Nephron progenitor cell (in vitro differentiated cells): ENCODE measurements at regions not wholly inside any gene's neighbourhood (a gene's known extent, or its start where the extent isn't known, plus 50 kb on each side); places are given as distances from the start of the nearest gene placed in this dataset.

ENCODE experiments used
- DNase-seq: peaks from one replicate; pipeline ENCODE4 v3.0.0; 2021
- H3K27ac Mint-ChIP-seq: 2 replicates; pipeline ENCODE4 v1.8.0; 2021; ENCODE audit warnings: mild to moderate bottlenecking, moderate library complexity, mixed read lengths
- H3K27me3 Mint-ChIP-seq: 2 replicates; pipeline ENCODE4 v1.8.0; 2021; ENCODE audit warnings: mild to moderate bottlenecking, low read depth, mixed read lengths; ENCODE audit not compliant: poor library complexity
- H3K36me3 Mint-ChIP-seq: 2 replicates; pipeline ENCODE4 v1.8.0; 2021; ENCODE audit warnings: low read depth, mixed read lengths
- H3K4me1 Mint-ChIP-seq: 2 replicates; pipeline ENCODE4 v1.8.0; 2021; ENCODE audit warnings: mixed read lengths
- H3K4me3 Mint-ChIP-seq: 2 replicates; pipeline ENCODE4 v1.8.0; 2021; ENCODE audit warnings: mild to moderate bottlenecking, moderate library complexity, mixed read lengths
- H3K9me3 Mint-ChIP-seq: 2 replicates; pipeline ENCODE4 v1.8.0; 2021; ENCODE audit warnings: mild to moderate bottlenecking, moderate library complexity, mixed read lengths
- TF ChIP-seq, protein P1 (sequence below): fragments of 200-600 bp; sonication (generic); IDR thresholded peaks from 2 replicates; pipeline ENCODE4 v1.5.0; 2021; ENCODE audit warnings: antibody characterized with exemption

DNA sequence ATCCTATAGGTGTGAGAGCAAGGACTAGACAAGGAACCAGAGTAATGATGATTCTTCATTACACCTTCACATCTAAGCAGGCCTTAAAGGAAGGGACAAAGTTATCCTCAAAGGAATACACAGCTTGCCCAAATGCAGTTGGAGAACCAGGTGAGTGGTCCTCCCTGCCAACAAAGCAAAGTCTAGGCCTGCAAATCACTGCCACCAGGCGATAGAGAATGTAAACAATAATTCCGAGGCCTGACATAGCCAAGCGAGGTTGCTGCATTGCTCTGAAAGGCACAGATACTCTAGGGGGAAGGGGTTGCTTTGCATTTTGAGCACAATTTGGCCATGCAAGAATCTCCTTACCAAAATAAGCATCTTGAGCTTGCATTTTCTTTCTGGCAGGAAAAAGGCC, 178.2 kb upstream of the FAT1 start:
- H3K27me3 Mint-ChIP-seq, result no peaks in the 10 kb centered on the region
- no peak overlapping the region for H3K27ac Mint-ChIP-seq
- DNase-seq, result no peak
- peaks cover 18% of the 10 kb centered on the region for H3K4me1 Mint-ChIP-seq
- TF ChIP-seq, protein P1, sequence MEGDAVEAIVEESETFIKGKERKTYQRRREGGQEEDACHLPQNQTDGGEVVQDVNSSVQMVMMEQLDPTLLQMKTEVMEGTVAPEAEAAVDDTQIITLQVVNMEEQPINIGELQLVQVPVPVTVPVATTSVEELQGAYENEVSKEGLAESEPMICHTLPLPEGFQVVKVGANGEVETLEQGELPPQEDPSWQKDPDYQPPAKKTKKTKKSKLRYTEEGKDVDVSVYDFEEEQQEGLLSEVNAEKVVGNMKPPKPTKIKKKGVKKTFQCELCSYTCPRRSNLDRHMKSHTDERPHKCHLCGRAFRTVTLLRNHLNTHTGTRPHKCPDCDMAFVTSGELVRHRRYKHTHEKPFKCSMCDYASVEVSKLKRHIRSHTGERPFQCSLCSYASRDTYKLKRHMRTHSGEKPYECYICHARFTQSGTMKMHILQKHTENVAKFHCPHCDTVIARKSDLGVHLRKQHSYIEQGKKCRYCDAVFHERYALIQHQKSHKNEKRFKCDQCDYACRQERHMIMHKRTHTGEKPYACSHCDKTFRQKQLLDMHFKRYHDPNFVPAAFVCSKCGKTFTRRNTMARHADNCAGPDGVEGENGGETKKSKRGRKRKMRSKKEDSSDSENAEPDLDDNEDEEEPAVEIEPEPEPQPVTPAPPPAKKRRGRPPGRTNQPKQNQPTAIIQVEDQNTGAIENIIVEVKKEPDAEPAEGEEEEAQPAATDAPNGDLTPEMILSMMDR, result no peak
- no peaks in the 10 kb centered on the region for H3K36me3 Mint-ChIP-seq
- H3K4me3 Mint-ChIP-seq, result no peak overlapping the region
- peaks cover 4% of the 10 kb centered on the region for H3K9me3 Mint-ChIP-seq

DNA sequence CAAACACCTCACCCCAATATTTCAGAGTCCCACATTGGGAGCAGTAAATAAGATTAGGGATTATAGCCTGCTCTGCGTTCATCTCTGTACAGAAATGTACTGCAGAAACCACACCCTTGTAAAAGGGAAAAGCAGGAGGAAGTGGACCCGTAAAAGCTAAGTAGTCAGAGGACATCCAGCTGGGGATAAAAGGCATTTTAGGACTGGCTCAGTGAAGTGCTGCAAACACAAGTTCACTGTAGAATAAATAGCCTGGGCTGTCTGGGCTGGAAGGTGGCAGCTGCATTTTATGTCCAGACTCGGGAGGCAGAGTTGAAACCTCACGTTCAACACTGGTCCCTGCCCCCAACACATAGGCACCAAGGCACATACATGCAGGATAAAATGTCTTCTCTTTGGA, 178.7 kb upstream of the FAT1 start:
- H3K9me3 Mint-ChIP-seq, result peaks cover 4% of the 10 kb centered on the region

DNA sequence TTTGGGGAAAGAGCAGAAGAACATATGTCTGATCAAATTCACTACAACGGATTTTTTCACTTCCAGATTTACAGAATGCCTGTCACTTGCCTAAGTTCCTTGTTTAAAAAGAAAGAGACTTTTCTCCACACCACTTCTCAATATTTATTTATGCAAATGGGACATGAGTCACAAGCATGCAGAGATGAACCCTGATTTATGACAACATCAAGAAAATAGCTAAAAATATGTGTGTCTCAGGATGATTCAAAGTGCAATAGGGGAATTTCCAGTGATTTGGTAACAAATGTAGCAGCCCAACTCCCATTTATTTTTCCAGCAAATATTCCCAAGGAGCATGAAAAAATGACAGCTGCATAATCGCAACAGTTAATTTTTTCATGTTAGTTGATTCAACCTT, 180.4 kb upstream of the FAT1 start:
- Mint-ChIP-seq H3K9me3 (peaks cover 9% of the 10 kb centered on the region), H3K4me1 (peaks cover 18% of the 10 kb centered on the region)

More for the DNA sequence above, 178.7 kb upstream of the FAT1 start:
- H3K36me3 Mint-ChIP-seq, result peaks cover under 1% of the 10 kb centered on the region
- TF ChIP-seq, protein P1, result no peak
- no peaks in the 10 kb centered on the region for H3K27me3 Mint-ChIP-seq
- H3K4me3 Mint-ChIP-seq, result no peak overlapping the region
- peaks cover 18% of the 10 kb centered on the region for H3K4me1 Mint-ChIP-seq
- H3K27ac Mint-ChIP-seq, result no peak overlapping the region
- DNase-seq, result no peak

DNA sequence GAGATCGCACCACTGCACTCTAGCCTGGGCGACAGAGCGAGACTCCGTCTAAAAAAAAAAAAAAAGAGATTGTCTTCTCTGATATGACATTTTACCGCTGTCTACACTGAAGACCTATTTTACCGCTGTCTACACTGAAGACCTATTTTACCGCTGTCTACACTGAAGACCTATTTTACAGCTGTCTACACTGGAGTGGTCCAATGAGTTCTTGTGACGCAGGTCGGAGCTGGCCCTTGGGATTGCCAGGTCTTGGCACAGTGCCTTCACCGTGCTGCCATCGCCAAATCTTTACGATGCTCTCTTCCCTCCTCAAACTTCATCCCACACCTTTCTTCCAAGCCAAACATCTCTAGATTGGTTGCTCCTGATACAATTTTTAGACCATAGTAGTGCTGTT, 183.1 kb upstream of the FAT1 start:
- Mint-ChIP-seq H3K36me3 (peaks cover 5% of the 10 kb centered on the region), H3K27ac (no peak overlapping the region), H3K27me3 (no peaks in the 10 kb centered on the region), H3K4me1 (peaks cover 18% of the 10 kb centered on the region), H3K9me3 (peaks cover 9% of the 10 kb centered on the region), H3K4me3 (no peak overlapping the region)
- DNase-seq, result no peak
- TF ChIP-seq, protein P1, result no peak

More for the DNA sequence above, 180.4 kb upstream of the FAT1 start:
- peaks cover 5% of the 10 kb centered on the region for H3K36me3 Mint-ChIP-seq
- no peak overlapping the region for H3K4me3 Mint-ChIP-seq
- DNase-seq, result no peak
- H3K27ac Mint-ChIP-seq, result no peak overlapping the region
- no peaks in the 10 kb centered on the region for H3K27me3 Mint-ChIP-seq
- TF ChIP-seq, protein P1, result no peak

DNA sequence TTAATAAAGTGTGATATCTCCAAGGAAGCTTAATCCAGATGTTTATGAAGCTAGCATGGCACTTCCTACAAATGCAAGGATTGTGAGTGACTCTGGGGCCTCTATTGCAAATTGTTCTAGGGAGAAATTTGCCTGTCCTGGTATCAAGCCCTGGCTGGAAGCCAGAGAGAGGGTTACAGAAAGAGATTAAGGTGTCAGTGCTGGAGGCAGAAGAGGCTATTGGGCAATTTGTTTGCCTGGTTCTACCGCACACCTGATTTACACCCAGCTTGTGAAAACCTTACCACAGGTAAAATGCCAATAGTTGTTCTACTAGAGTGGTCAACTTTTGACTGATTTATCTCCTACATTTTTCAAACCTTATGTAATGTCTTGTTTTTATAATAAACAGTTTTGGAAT, 186.7 kb upstream of the FAT1 start:
- Mint-ChIP-seq H3K36me3 (peaks cover 5% of the 10 kb centered on the region), H3K4me3 (no peak overlapping the region), H3K27ac (no peak overlapping the region), H3K9me3 (peaks cover 9% of the 10 kb centered on the region), H3K4me1 (peaks cover 9% of the 10 kb centered on the region), H3K27me3 (no peaks in the 10 kb centered on the region)
- TF ChIP-seq, protein P1, result no peak
- DNase-seq, result no peak

DNA sequence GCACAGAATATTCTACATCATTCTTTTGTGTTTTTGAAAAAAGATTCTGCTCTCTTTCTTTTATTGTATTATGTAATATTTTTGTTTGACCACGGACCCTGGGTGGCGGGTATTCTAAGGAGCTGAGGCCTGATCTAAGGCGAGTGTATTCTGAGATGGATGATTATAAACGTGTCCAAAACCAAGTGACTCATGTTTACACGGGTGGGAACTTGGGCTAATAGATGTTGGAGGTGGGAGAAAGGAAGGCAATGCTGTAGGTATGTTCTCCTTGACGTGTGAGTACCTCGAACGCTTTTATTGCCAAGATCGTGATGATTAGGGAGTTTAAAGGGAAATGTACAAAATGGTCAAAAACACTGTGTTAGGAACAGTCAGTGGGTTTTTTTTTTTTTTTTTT, 188.9 kb upstream of the FAT1 start:
- no peak for DNase-seq
- peaks cover 3% of the 10 kb centered on the region for H3K9me3 Mint-ChIP-seq
- TF ChIP-seq, protein P1, result no peak
- H3K4me3 Mint-ChIP-seq, result no peak overlapping the region
- H3K4me1 Mint-ChIP-seq, result peaks cover 11% of the 10 kb centered on the region
- peaks cover 2% of the 10 kb centered on the region for H3K36me3 Mint-ChIP-seq
- peak overlapping the region; percentile 1 for H3K27ac Mint-ChIP-seq
- H3K27me3 Mint-ChIP-seq, result no peaks in the 10 kb centered on the region
